ENCODE measurements at regions not wholly inside any gene's neighbourhood (a gene's known extent, or its start where the extent isn't known, plus 50 kb on each side); places are given as distances from the start of the nearest gene placed in this dataset.

- TF ChIP-seq JUN (IDR thresholded peaks at IDR 0.05; ENCODE audit: borderline replicate concordance, insufficient read depth, insufficient read length, low read depth): no peak
- TF ChIP-seq POLR2AphosphoS5 (IDR thresholded peaks at IDR 0.05; ENCODE audit: insufficient read depth, low read depth, low read length): no peak
- TF ChIP-seq, protein P1, sequence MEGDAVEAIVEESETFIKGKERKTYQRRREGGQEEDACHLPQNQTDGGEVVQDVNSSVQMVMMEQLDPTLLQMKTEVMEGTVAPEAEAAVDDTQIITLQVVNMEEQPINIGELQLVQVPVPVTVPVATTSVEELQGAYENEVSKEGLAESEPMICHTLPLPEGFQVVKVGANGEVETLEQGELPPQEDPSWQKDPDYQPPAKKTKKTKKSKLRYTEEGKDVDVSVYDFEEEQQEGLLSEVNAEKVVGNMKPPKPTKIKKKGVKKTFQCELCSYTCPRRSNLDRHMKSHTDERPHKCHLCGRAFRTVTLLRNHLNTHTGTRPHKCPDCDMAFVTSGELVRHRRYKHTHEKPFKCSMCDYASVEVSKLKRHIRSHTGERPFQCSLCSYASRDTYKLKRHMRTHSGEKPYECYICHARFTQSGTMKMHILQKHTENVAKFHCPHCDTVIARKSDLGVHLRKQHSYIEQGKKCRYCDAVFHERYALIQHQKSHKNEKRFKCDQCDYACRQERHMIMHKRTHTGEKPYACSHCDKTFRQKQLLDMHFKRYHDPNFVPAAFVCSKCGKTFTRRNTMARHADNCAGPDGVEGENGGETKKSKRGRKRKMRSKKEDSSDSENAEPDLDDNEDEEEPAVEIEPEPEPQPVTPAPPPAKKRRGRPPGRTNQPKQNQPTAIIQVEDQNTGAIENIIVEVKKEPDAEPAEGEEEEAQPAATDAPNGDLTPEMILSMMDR (IDR thresholded peaks at IDR 0.05; ENCODE audit: extremely low read depth in 1 of 2, insufficient read depth in 1 of 2, low read depth in 1 of 2, low read length in 2 of 2): no peak
- no peak for TF ChIP-seq GATA2 (IDR thresholded peaks at IDR 0.05; ENCODE audit: insufficient read depth, insufficient read length, low read depth, low read length)
- no peak for TF ChIP-seq MAX (IDR thresholded peaks at IDR 0.05; ENCODE audit: insufficient read depth, insufficient read length)
- Histone ChIP-seq H3K27me3 (ENCODE audit: control insufficient read depth in 2 of 2, insufficient read depth in 2 of 2, low read length in 2 of 2) (no peaks in the 10 kb centered on the region), H3K4me2 (ENCODE audit: insufficient read depth, low read length) (no peak overlapping the region), H3K9me1 (replicated peaks; ENCODE audit: control insufficient read depth, extremely low read depth, insufficient read depth, low read length) (no peaks in the 10 kb centered on the region), H2AFZ (ENCODE audit: low read depth, low read length) (no peak overlapping the region), H3K9ac (replicated peaks; ENCODE audit: extremely low read depth, insufficient read depth, low read length) (no peak overlapping the region), H3K27ac (ENCODE audit: insufficient read depth, low read depth, low read length) (no peak overlapping the region), H3K79me2 (ENCODE audit: control insufficient read depth, insufficient read depth, low read length) (no peaks in the 10 kb centered on the region), H3K4me3 (replicated peaks in 1 of 3; ENCODE audit: insufficient read depth in 1 of 3, low read depth in 1 of 3, low read length in 3 of 3) (no peak overlapping the region), H3K9me3 (replicated peaks; ENCODE audit: control insufficient read depth, insufficient read depth, low read length) (peaks cover under 1% of the 10 kb centered on the region), H4K20me1 (replicated peaks; ENCODE audit: control insufficient read depth, extremely low read depth, insufficient read depth, low read length) (no peaks in the 10 kb centered on the region), H3K36me3 (ENCODE audit: control insufficient read depth in 2 of 2, extremely low read depth in 1 of 2, insufficient read depth in 2 of 2, low read length in 2 of 2) (no peaks in the 10 kb centered on the region), H3K4me1 (ENCODE audit: control insufficient read depth, extremely low read depth, insufficient read depth, low read length) (no peaks in the 10 kb centered on the region)
- FAIRE-seq (no peak), DNase-seq (ENCODE audit: low read depth, low spot score) (no peak)
- dilution Hi-C loops (cut with MboI; ENCODE audit: extremely low pct_ligation_motif_present, low sequenced_read_pairs): no loop called here
- POLR2A ChIA-PET: no interaction called here
- intact Hi-C loops (cut with micrococcal nuclease): no loop called here
- CTCF ChIA-PET: no interaction called here
- BruUV-seq (replicated peaks): no TSS peak
Observed at GRCh38 chr18:42442656-42443055, 487.6 kb downstream of the PIK3C3 start.

DNA sequence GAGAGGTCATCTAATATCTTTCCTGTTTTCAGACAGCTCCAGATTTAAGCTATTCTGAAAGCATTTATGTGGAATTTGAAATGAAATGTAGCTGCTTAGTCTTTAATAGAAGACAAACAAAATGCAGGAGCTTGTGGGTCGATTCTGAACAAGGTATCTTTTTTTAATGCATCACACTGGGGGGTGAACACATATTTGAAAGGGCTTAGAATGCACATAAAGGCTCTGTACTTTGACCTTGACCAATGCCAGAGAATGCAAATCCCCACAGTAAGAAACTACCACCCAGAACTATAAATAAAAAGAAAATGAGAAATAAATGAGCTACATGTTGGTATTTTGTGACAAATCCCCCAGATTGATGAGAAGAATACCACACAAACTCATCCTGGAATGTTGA is 489.3 kb downstream of the PIK3C3 start:
- dilution Hi-C loops (cut with MboI; ENCODE audit: extremely low pct_ligation_motif_present, low sequenced_read_pairs): no loop called here
- H3K79me2 ChIP-seq (ENCODE audit: control insufficient read depth, insufficient read depth, low read length): no peaks in the 10 kb centered on the region
- FAIRE-seq (no peak), DNase-seq (ENCODE audit: low read depth, low spot score) (no peak)
- TF ChIP-seq FOS (IDR thresholded peaks at IDR 0.05; ENCODE audit: borderline replicate concordance, insufficient read depth, low read length) (no peak), EZH2 (IDR thresholded peaks at IDR 0.05; ENCODE audit: borderline replicate concordance, low read depth, low read length, severe bottlenecking) (no peak), POLR2AphosphoS5 (IDR thresholded peaks at IDR 0.05; ENCODE audit: insufficient read depth, low read depth, low read length) (no peak), GATA2 (IDR thresholded peaks at IDR 0.05; ENCODE audit: insufficient read depth, insufficient read length, low read depth, low read length) (no peak), MAX (IDR thresholded peaks at IDR 0.05; ENCODE audit: insufficient read depth, insufficient read length) (no peak), POLR2A (IDR thresholded peaks at IDR 0.05; ENCODE audit: low read depth, low read length) (no peak), MYC (IDR thresholded peaks at IDR 0.05; ENCODE audit: low read depth, low read length) (no peak), JUN (IDR thresholded peaks at IDR 0.05; ENCODE audit: borderline replicate concordance, insufficient read depth, insufficient read length, low read depth) (no peak)
- TF ChIP-seq, protein P1 (IDR thresholded peaks at IDR 0.05; ENCODE audit: extremely low read depth in 1 of 2, insufficient read depth in 1 of 2, low read depth in 1 of 2, low read length in 2 of 2): no peak
- POLR2A ChIA-PET: no interaction called here
- H3K36me3 ChIP-seq (ENCODE audit: control insufficient read depth in 2 of 2, extremely low read depth in 1 of 2, insufficient read depth in 2 of 2, low read length in 2 of 2): no peaks in the 10 kb centered on the region
- no peak overlapping the region for H3K9ac ChIP-seq (replicated peaks; ENCODE audit: extremely low read depth, insufficient read depth, low read length)
- H3K9me1 ChIP-seq (replicated peaks; ENCODE audit: control insufficient read depth, extremely low read depth, insufficient read depth, low read length): no peaks in the 10 kb centered on the region
- no peak overlapping the region for H3K27ac ChIP-seq (ENCODE audit: insufficient read depth, low read depth, low read length)
- peaks cover 1% of the 10 kb centered on the region for H3K9me3 ChIP-seq (replicated peaks; ENCODE audit: control insufficient read depth, insufficient read depth, low read length)
- H4K20me1 ChIP-seq (replicated peaks; ENCODE audit: control insufficient read depth, extremely low read depth, insufficient read depth, low read length): no peaks in the 10 kb centered on the region
- H3K4me1 ChIP-seq (ENCODE audit: control insufficient read depth, extremely low read depth, insufficient read depth, low read length): no peaks in the 10 kb centered on the region
- CTCF ChIA-PET: no interaction called here
- H2AFZ ChIP-seq (ENCODE audit: low read depth, low read length): no peak overlapping the region
- intact Hi-C loops (cut with micrococcal nuclease): no loop called here
- BruUV-seq (replicated peaks): no TSS peak
- H3K4me2 ChIP-seq (ENCODE audit: insufficient read depth, low read length): no peak overlapping the region
- no peaks in the 10 kb centered on the region for H3K27me3 ChIP-seq (ENCODE audit: control insufficient read depth in 2 of 2, insufficient read depth in 2 of 2, low read length in 2 of 2)
- no peak overlapping the region for H3K4me3 ChIP-seq (replicated peaks in 1 of 3; ENCODE audit: insufficient read depth in 1 of 3, low read depth in 1 of 3, low read length in 3 of 3)

All from endothelial cell of umbilical vein (primary cell).